Midbrain (tissue), 1 donor: ENCODE measurements at regions not wholly inside any gene's neighbourhood (a gene's known extent, or its start where the extent isn't known, plus 50 kb on each side); places are given as distances from the start of the nearest gene placed in this dataset.
"Not testable (repeated sequence)": the region's sequence is repeated elsewhere in the genome, so short reads cannot be mapped to it uniquely, and the experiment has no call there.

Source experiments
- DNase-seq: peaks from one replicate; lab custom pipeline; 2025; lab: John Stamatoyannopoulos, UW

- no peak for DNase-seq
Measured at GRCh38 chr7:81051811-81052413, 133.1 kb upstream of the SEMA3C start.

GRCh38 chr7:81045491-81046030 is 126.7 kb upstream of the SEMA3C start:
- no peak for DNase-seq

- DNase-seq: not testable (repeated sequence)
Measured at GRCh38 chr7:81042646-81043045, 123.8 kb upstream of the SEMA3C start.

- no peak for DNase-seq
Measured at GRCh38 chr7:81040496-81040895, 121.6 kb upstream of the SEMA3C start.

GRCh38 chr7:81036871-81037270 is 118.0 kb upstream of the SEMA3C start:
- no peak for DNase-seq

GRCh38 chr7:81036057-81036456 is 117.2 kb upstream of the SEMA3C start:
- no peak for DNase-seq

GRCh38 chr7:81031996-81032395 is 113.1 kb upstream of the SEMA3C start:
- no peak for DNase-seq

- no peak for DNase-seq
Measured at GRCh38 chr7:81031243-81031642, 112.4 kb upstream of the SEMA3C start.

- DNase-seq: no peak
Measured at GRCh38 chr7:81030472-81030871, 111.6 kb upstream of the SEMA3C start.

GRCh38 chr7:81029511-81029910 is 110.7 kb upstream of the SEMA3C start:
- no peak for DNase-seq

- no peak for DNase-seq
Measured at GRCh38 chr7:81025360-81025759, 106.5 kb upstream of the SEMA3C start.

- no peak for DNase-seq
Measured at GRCh38 chr7:81014908-81015307, 96.1 kb upstream of the SEMA3C start.

- DNase-seq: no peak
Measured at GRCh38 chr7:81014266-81014665, 95.4 kb upstream of the SEMA3C start.

- DNase-seq: no peak
Measured at GRCh38 chr7:81013083-81013817, 94.4 kb upstream of the SEMA3C start.

GRCh38 chr7:81008901-81009300 is 90.0 kb upstream of the SEMA3C start:
- DNase-seq: no peak

GRCh38 chr7:81007051-81007450 is 88.2 kb upstream of the SEMA3C start:
- no peak for DNase-seq

GRCh38 chr7:81005254-81005653 is 86.4 kb upstream of the SEMA3C start:
- DNase-seq: no peak

GRCh38 chr7:81004098-81004497 is 85.2 kb upstream of the SEMA3C start:
- DNase-seq: no peak

GRCh38 chr7:81003326-81003725 is 84.5 kb upstream of the SEMA3C start:
- no peak for DNase-seq

- DNase-seq: no peak
Measured at GRCh38 chr7:81002421-81002820, 83.6 kb upstream of the SEMA3C start.

- DNase-seq: no peak
Measured at GRCh38 chr7:80999771-81000170, 80.9 kb upstream of the SEMA3C start.

- DNase-seq: no peak
Measured at GRCh38 chr7:80999100-80999499, 80.2 kb upstream of the SEMA3C start.

GRCh38 chr7:80997841-80998240 is 79.0 kb upstream of the SEMA3C start:
- DNase-seq: no peak

- not testable (repeated sequence) for DNase-seq
Measured at GRCh38 chr7:80996236-80996635, 77.4 kb upstream of the SEMA3C start.
